GM21360 (cell line): ENCODE measurements at regions not wholly inside any gene's neighbourhood (a gene's known extent, or its start where the extent isn't known, plus 50 kb on each side); places are given as distances from the start of the nearest gene placed in this dataset.
"Not testable (repeated sequence)": the region's sequence is repeated elsewhere in the genome, so short reads cannot be mapped to it uniquely, and the experiment has no call there.

Experiments used
- ATAC-seq: cut with Tn5 transposase; IDR thresholded peaks from one replicate; pipeline ENCODE4 v1.9.1; 2021; ENCODE audit warnings: mild to moderate bottlenecking, moderate library complexity; ENCODE audit not compliant: unreplicated experiment

GRCh38 chr6:101011186-101011585, 130.1 kb upstream of the ASCC3 start:
- peak; percentile 90 for ATAC-seq

GRCh38 chr6:101013612-101014195, 132.6 kb upstream of the ASCC3 start:
- no peak for ATAC-seq

GRCh38 chr6:101015541-101015940, 134.4 kb upstream of the ASCC3 start:
- no peak for ATAC-seq

- ATAC-seq = no peak
Observed at GRCh38 chr6:101016163-101016562, 135.0 kb upstream of the ASCC3 start.

DNA sequence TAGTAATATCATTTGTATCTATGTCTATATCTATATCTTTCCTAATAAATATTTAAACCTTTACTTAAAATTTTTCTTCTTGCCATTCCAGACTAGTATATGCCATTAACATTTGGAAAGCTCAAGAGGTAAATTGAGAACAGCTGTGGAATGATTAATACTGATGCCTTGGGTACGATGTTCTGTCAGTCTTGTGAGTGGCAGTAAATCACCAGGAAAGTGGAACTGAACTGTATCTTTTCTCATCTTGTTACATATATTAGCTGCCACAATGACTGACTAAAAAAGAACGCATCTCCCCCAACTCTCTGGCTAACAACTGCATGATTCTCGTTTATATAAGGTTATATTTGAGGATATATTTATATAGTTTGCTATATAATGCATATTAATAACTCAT, 137.0 kb upstream of the ASCC3 start:
- ATAC-seq = no peak

DNA sequence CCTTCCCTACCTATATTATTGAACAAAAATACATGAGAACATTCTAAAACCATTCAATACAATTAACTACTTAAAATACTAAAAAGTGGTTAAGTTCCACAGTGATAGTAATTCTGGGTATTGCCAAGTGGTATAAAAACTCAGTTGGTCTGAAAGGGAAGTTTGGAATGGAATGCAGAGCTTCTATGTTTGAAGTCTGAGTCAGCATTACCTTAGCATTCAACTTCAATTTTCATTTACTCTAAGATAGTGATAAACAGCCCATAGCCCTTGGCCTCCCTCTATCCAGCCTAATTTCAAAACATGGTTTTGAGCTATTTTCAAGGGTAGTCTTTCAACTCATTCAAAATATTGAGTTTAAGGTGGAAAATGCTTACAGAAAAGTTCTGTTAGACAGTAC, 140.4 kb upstream of the ASCC3 start:
- no peak for ATAC-seq

- ATAC-seq = no peak
Observed at GRCh38 chr6:101042966-101043365, 161.8 kb upstream of the ASCC3 start.

DNA sequence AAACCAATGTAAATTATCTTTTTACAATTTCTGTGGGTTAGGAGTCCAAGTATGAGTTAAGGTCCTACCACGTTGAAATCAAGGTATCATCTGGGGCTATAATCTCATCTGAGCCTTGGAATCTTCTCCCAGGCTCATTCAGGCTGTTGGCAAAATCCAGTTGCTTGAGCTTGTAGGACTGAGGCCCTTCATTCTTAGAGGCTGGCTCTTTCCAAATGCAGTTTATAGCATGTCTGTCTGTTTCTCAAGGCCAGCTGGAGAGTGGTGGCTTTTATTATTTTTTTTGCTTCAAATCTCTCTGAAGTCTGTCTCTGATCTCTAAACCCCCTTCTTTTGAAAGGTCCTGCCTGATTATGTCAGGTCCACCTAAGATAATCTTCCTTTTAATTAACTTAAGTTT, 177.2 kb upstream of the ASCC3 start:
- no peak for ATAC-seq

DNA sequence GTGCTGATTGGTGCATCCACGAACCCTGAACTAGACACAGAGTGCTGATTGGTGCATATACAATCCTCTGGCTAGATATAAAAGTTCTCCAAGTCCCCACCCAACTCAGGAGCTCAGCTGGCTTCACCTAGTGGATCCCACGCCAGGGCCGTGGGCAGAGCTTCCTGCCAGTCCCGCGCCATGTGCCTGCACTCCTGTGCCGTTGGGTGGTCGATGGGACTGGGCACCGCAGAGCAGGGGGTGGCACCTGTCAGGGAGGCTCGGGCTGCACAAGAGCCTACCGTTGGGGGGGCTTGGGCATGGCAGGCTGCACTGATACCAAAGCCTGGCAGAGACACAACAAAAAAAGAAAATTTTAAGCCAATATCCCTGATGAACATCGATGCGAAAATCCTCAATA, 185.4 kb upstream of the ASCC3 start:
- ATAC-seq = no peak

- no peak for ATAC-seq
Observed at GRCh38 chr6:101069191-101069795, 188.2 kb upstream of the ASCC3 start.

- ATAC-seq = no peak
Observed at GRCh38 chr6:101070044-101070608, 189.0 kb upstream of the ASCC3 start.

DNA sequence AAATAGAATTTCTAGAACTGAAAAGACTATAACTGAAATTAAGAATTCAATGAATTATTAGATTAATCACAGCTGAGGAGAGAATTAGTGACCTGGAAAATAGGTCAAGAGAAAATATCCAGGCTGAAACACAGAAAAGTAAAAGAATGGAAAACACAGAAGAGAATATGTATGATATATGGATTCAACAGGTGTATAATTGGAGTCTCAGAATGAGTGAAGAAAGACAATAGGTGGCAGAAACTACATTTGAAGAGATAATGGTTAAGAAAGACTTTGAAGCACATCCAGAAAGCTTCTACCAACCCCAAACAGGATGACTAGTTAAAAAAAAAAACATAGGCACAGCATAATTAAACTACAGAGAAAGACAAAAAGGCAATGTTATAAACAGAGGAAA, 196.2 kb upstream of the ASCC3 start:
- no peak for ATAC-seq

DNA sequence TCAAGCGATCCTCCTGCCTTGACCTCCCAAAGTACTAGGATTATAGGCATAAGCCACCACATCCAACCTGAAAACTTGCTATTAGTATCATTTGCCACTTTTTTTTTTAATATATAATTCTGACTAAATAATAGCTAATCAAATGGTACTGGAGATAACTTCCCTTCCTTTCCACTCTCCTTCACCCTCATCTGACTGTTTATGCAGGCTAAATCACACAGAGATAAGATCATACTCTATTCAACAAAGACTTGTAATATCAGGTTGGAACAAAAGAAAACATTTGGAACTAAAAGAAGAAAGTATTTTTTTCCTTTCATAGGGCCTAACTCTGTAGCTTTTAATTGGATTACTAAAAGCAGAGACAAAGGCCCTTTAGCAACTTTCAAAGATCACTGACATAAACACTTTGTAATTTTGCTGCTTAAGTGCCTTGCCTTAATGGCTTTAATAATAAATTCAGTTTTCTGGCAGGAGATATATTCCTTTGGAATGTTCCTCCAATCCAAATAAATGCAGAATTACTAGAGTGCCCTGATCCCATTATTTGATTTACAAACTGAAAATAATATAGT, 198.7 kb upstream of the ASCC3 start:
- ATAC-seq = no peak

GRCh38 chr6:101080597-101080996, 199.5 kb upstream of the ASCC3 start:
- ATAC-seq = no peak

- ATAC-seq = no peak
Observed at GRCh38 chr6:101083533-101084175, 202.5 kb upstream of the ASCC3 start.

- ATAC-seq = no peak
Observed at GRCh38 chr6:101085327-101085726, 204.2 kb upstream of the ASCC3 start.

DNA sequence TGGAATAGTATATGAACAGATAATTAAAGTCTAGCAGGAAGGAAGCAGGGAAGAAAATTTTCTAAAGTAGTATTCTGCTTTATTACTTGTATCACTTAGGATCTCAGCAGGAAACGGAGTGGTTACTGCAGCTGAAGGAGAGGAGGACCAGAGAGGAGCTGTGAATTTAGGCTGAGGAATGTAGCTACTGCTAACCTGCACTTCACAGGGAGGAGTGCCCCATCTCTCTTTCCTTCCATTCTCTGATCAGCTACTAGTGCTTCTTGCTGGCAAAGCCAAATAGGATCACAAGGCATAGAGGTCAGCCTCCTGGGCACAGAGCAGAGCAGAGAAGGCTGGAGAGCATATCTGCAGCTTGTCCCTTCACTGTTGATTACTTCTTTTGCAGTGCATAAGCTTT, 205.3 kb upstream of the ASCC3 start:
- no peak for ATAC-seq

- no peak for ATAC-seq
Observed at GRCh38 chr6:101088594-101088993, 207.5 kb upstream of the ASCC3 start.

- ATAC-seq = no peak
Observed at GRCh38 chr6:101089640-101090039, 208.5 kb upstream of the ASCC3 start.

- ATAC-seq = no peak
Observed at GRCh38 chr6:101090281-101090680, 209.2 kb upstream of the ASCC3 start.

GRCh38 chr6:101098605-101099004, 217.5 kb upstream of the ASCC3 start:
- not testable (repeated sequence) for ATAC-seq

DNA sequence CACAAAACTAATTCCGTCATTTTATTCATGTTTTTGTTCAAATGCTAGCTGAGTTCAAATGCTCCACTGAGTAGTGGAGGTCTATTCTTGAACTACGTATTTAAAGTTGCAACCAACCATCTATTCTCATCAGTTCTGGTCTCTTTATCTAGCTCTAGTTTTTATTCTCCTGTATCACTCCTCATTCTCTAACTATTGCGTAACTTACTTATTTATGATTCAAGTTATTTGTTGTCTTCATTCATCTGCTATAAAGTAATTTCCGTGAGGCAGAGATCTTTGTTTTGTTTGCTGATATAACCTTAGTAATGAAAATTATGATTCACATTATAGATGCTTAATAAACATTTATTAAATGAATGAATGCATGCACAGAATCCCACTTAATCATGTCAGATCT, 221.6 kb upstream of the ASCC3 start:
- ATAC-seq = no peak
